ENCODE measurements at regions not wholly inside any gene's neighbourhood (a gene's known extent, or its start where the extent isn't known, plus 50 kb on each side); places are given as distances from the start of the nearest gene placed in this dataset.

- TF ChIP-seq CTCF (conservative IDR thresholded peaks at IDR 0.05), result no peak
- TF ChIP-seq EZH2 (IDR thresholded peaks at IDR 0.05; ENCODE audit: low read depth), result no peak
Measured at GRCh38 chr6:8157839-8158238, 55.5 kb upstream of the EEF1E1 start.
